A549 (cell line): ENCODE measurements at regions not wholly inside any gene's neighbourhood (a gene's known extent, or its start where the extent isn't known, plus 50 kb on each side); places are given as distances from the start of the nearest gene placed in this dataset.

Experiments used
- ATAC-seq, 2 experiments: fragments of 200-7000 bp in 1 of 2; fragments of >200 bp in 1 of 2; cut with Nextera tagmentation in 1 of 2; cut with Tn5 transposase in 1 of 2; 3 replicates each; pipeline versions ENCODE4 v1.8.0 to v1.9.1; 2018 to 2020; ENCODE audit warnings: mild to moderate bottlenecking in 1 of 2, moderate library complexity in 1 of 2
- CTCF ChIA-PET: fragments of 300-600 bp; sonication (Branson Sonifier 250); formaldehyde crosslinking; extraction: SDS; loops from one replicate; lab custom pipeline; 2021; ENCODE audit warnings: antibody characterized with exemption, inconsistent platforms; lab: Yijun Ruan, JAX
- POLR2A ChIA-PET: fragments of 350-600 bp; formaldehyde crosslinking; extraction: SDS; loops from one replicate; lab custom pipeline; 2021; ENCODE audit warnings: antibody characterized with exemption, inconsistent platforms; lab: Yijun Ruan, JAX
- DNase-seq, 2 experiments: peaks; one replicate each; pipeline versions ENCODE4 v3.0.0 to v3.0.0-alpha.2; 2011 to 2016; ENCODE audit warnings: low read depth in 1 of 2, low spot score in 1 of 2
- FAIRE-seq: peaks from 2 replicates; lab custom pipeline; 2011; peaks lifted over from hg19 to GRCh38; lab: Jason Lieb, UNC
- H3K27ac ChIP-seq, 2 experiments: fragments of >200 bp; sonication (Bioruptor Twin); formaldehyde crosslinking; 3 replicates each; pipeline ENCODE4 v1.5.1; 2016 to 2017
- H3K4me1 ChIP-seq: fragments of >200 bp; sonication (Bioruptor Twin); formaldehyde crosslinking; 3 replicates; pipeline ENCODE4 v1.6.1; 2016
- H3K4me2 ChIP-seq: fragments of >200 bp; sonication (Bioruptor Twin); formaldehyde crosslinking; 3 replicates; pipeline ENCODE4 v1.6.1; 2016
- H3K4me3 ChIP-seq: fragments of >200 bp; sonication (Bioruptor Twin); formaldehyde crosslinking; 3 replicates; pipeline ENCODE4 v1.5.1; 2016
- H3K9me3 ChIP-seq: fragments of >200 bp; sonication (Bioruptor Twin); formaldehyde crosslinking; 3 replicates; pipeline ENCODE4 v1.6.1; 2016
- CBX8 ChIP-seq: fragments of 200-600 bp; sonication (generic); IDR thresholded peaks from 2 replicates; pipeline ENCODE4 v1.6.1; 2016
- CHD4 ChIP-seq: fragments of 200-600 bp; sonication (generic); IDR thresholded peaks from 2 replicates; pipeline ENCODE4 v1.6.1; 2016; ENCODE audit warnings: antibody characterized with exemption, mild to moderate bottlenecking, borderline replicate concordance
- EP300 ChIP-seq, 2 experiments: fragments of >200 bp; sonication (Bioruptor Twin); formaldehyde crosslinking; IDR thresholded peaks; 2 replicates in 1 of 2; 3 replicates in 1 of 2; pipeline ENCODE4 v1.6.1; 2016 to 2017
- ESRRA ChIP-seq: fragments of 150-350 bp; IDR thresholded peaks from 2 replicates; pipeline ENCODE4 v1.6.1; 2014; ENCODE audit warnings: mild to moderate bottlenecking, low read length, borderline replicate concordance
- FOXS1 ChIP-seq: fragments of 250-450 bp; sonication (Bioruptor Pico); IDR thresholded peaks from 2 replicates; pipeline ENCODE4 v1.5.0; 2020; ENCODE audit warnings: mild to moderate bottlenecking, moderate library complexity
- GATA3 ChIP-seq: IDR thresholded peaks from 2 replicates; pipeline ENCODE4 v1.6.1; 2012; ENCODE audit warnings: borderline replicate concordance
- HOXA7 ChIP-seq: fragments of 250-450 bp; sonication (Bioruptor Pico); IDR thresholded peaks from 2 replicates; pipeline ENCODE4 v1.5.0; 2020; ENCODE audit warnings: mild to moderate bottlenecking, moderate library complexity
- HOXB13 ChIP-seq: fragments of 250-450 bp; sonication (Bioruptor Pico); IDR thresholded peaks from 2 replicates; pipeline ENCODE4 v1.5.0; 2020; ENCODE audit warnings: low read depth, mild to moderate bottlenecking, moderate library complexity
- JUNB ChIP-seq: fragments of >200 bp; sonication (Bioruptor Twin); formaldehyde crosslinking; IDR thresholded peaks from 2 replicates; pipeline ENCODE4 v1.6.1; 2016
- KDM5A ChIP-seq: fragments of 200-600 bp; sonication (generic); IDR thresholded peaks from 2 replicates; pipeline ENCODE4 v1.6.1; 2016; ENCODE audit warnings: antibody characterized with exemption, mild to moderate bottlenecking
- MAZ ChIP-seq: fragments of 150-350 bp; IDR thresholded peaks from 2 replicates; pipeline ENCODE4 v1.6.1; 2014; ENCODE audit warnings: antibody characterized with exemption, low read depth, low read length, borderline replicate concordance
- NPAS2 ChIP-seq: fragments of 250-450 bp; sonication (Bioruptor Pico); IDR thresholded peaks from 2 replicates; pipeline ENCODE4 v1.8.0; 2022; ENCODE audit warnings: mild to moderate bottlenecking, moderate library complexity, borderline replicate concordance
- PHF8 ChIP-seq: fragments of 200-600 bp; sonication (generic); IDR thresholded peaks from 2 replicates; pipeline ENCODE4 v1.6.1; 2016; ENCODE audit warnings: low read depth, mild to moderate bottlenecking, antibody characterized with exemption, moderate library complexity, borderline replicate concordance
- POLR2A ChIP-seq: IDR thresholded peaks from 2 replicates; pipeline ENCODE4 v1.6.1; 2012; ENCODE audit warnings: mild to moderate bottlenecking, low read length
- RARB ChIP-seq: fragments of 250-450 bp; sonication (Bioruptor Pico); IDR thresholded peaks from 2 replicates; pipeline ENCODE4 v1.8.0; 2021; ENCODE audit warnings: mild to moderate bottlenecking, moderate library complexity
- RFX5 ChIP-seq: fragments of 450-650 bp; IDR thresholded peaks from 2 replicates; pipeline ENCODE4 v1.7.1; 2014; ENCODE audit warnings: antibody characterized with exemption, mild to moderate bottlenecking, moderate library complexity
- ZFP36 ChIP-seq: fragments of 450-650 bp; IDR thresholded peaks from 2 replicates; pipeline ENCODE4 v1.6.1; 2014; ENCODE audit warnings: borderline replicate concordance; ENCODE audit not compliant: partially characterized antibody
- WGBS: methylation state at CpG from one replicate; pipeline ENCODE4 v1.1.6; 2017; ENCODE audit errors: missing lambda C conversion rate; 5-methylcytosine and 5-hydroxymethylcytosine counted together
- TF ChIP-seq, protein P1 (sequence below): fragments of 450-650 bp; IDR thresholded peaks from 2 replicates; pipeline ENCODE4 v1.6.1; 2014; ENCODE audit warnings: antibody characterized with exemption
- TF ChIP-seq, protein P2 (sequence below): fragments of 250-450 bp; sonication (Bioruptor Pico); IDR thresholded peaks from 2 replicates; pipeline ENCODE4 v1.5.0; 2020; ENCODE audit warnings: low read depth, mild to moderate bottlenecking, moderate library complexity
- TF ChIP-seq, protein P3 (sequence below): fragments of >200 bp; sonication (Bioruptor Twin); formaldehyde crosslinking; IDR thresholded peaks from 2 replicates; pipeline ENCODE4 v1.6.1; 2016

DNA sequence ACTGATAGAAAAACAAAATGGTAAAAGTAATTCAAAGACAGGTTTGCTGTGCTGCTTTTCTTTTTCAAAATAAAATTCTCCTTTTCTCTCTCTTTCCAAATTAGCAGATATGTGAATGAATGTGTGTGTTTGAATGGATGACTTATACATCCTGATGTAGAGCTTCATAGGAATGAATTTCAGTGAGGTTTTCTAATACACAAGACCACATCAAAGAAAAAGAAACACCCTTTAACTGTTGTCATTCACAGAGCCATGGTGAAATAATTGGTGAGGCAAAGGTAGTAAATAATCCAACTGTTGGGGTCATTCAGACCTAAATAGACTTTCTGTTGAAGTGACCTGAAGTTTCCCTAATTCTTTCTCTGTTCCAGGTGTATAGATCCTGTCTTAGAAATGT is 139.1 kb upstream of the ZPLD1 start:
- FAIRE-seq = no peak
- Histone ChIP-seq H3K4me2 (no peak overlapping the region), H3K27ac (no peak overlapping the region)
- TF ChIP-seq HOXA7 (CRISPR knock-in tag) = no peak
- TF ChIP-seq JUNB = no peak
- TF ChIP-seq FOXS1 (CRISPR knock-in tag) = no peak
- no peak for TF ChIP-seq NPAS2 (CRISPR knock-in tag)
- TF ChIP-seq, all 56 proteins: peak for 0
- no peak overlapping the region for H3K4me3 ChIP-seq
- ChIA-PET CTCF (no interaction called here), POLR2A (no interaction called here)
- H3K4me1 ChIP-seq = no peaks in the 10 kb centered on the region
- ATAC-seq = no peak
- H3K9me3 ChIP-seq = no peaks in the 10 kb centered on the region
- no peak for DNase-seq

DNA sequence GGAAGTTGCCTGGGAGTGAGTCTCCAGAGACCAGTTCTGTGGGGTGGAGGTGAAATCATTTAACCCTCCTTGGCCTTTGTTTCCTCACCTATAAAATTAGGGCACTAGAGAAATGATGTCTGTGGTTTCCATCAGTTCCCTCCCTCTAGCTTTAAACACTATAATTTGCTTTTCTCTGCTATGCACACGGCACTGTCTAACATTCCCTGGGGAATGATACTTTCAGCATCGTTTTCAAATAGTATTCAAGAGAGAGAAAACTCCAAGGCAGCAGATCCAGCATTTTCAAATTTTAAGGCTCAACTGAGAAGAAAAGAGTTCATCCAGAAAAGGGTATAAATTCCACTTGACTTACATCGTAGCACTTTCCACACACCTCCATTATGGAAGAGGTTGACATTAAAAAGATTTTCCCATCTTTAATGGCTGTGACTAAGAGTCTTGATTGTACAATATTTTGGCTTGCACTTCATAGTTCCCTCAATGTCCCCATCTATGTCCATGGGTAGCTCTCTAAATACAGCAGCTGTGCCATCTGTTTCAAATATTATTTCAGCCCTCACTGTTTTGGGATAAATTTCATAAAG is 137.7 kb upstream of the ZPLD1 start:
- no peak for TF ChIP-seq CHD4
- TF ChIP-seq GATA3 = no peak
- H3K4me2 ChIP-seq = no peak overlapping the region
- ATAC-seq (no peak), DNase-seq (no peak), FAIRE-seq (no peak)
- no peak overlapping the region for H3K27ac ChIP-seq
- CTCF ChIA-PET = interaction anchor here (1.9 kb wide), 1 partner anchor 68 kb away, joined by 4 read pairs; no protein-coding TSS in a partner anchor
- H3K4me1 ChIP-seq = no peaks in the 10 kb centered on the region
- no peaks in the 10 kb centered on the region for H3K9me3 ChIP-seq
- 21% methylated on average over 3 of the region's 3 CpGs for WGBS
- POLR2A ChIA-PET = no interaction called here
- H3K4me3 ChIP-seq = no peak overlapping the region

DNA sequence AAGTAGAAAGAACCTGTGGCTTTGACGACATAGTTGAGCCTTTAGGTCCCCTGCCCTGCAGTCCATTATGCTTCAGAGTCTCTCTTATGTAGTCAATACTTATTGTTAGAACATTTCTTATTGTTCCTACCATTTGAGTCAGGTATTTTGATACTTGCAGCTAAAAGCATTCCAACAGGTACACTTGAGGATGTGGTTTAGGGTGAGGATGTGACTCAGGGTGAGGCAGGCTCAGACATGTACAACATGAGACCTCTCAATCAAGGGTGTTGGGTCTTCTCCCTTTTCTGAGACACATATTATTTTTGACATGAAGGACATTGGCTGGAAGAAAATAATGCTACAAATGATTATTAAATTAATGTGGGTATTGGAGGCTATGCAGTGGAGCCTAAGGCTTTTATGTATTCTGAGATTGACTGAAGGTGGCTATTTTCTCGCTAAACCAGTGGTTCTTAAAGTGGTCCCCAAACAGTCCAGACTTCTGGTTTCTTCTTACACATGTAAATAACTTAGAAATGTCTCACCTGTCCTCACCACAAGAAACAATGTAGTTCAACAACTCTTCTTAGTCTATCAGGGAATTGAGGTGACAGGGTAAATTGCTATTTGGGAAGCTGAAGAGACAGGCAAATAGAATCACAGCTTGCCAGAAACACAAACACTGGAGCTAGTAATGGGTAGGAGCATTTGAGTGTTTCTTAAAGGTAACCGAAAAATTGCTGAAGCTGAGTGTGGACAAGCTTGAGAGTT is 135.5 kb upstream of the ZPLD1 start:
- DNase-seq = no peak
- FAIRE-seq = peak; percentile 13
- ChIA-PET CTCF (no interaction called here), POLR2A (no interaction called here)
- H3K4me3 ChIP-seq = no peak overlapping the region
- ATAC-seq = no peak
- 13% methylated on average over 3 of the region's 3 CpGs for WGBS
- no peak overlapping the region for H3K27ac ChIP-seq
- H3K9me3 ChIP-seq = no peaks in the 10 kb centered on the region
- TF ChIP-seq EP300 (IDR thresholded peaks at IDR 0.05) = no peak
- no peak for TF ChIP-seq RFX5
- no peak for TF ChIP-seq CBX8
- TF ChIP-seq MAZ = no peak
- TF ChIP-seq RARB (CRISPR knock-in tag) = no peak
- no peak for TF ChIP-seq KDM5A
- no peak for TF ChIP-seq ESRRA
- TF ChIP-seq, protein P1, sequence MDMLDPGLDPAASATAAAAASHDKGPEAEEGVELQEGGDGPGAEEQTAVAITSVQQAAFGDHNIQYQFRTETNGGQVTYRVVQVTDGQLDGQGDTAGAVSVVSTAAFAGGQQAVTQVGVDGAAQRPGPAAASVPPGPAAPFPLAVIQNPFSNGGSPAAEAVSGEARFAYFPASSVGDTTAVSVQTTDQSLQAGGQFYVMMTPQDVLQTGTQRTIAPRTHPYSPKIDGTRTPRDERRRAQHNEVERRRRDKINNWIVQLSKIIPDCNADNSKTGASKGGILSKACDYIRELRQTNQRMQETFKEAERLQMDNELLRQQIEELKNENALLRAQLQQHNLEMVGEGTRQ = no peak
- TF ChIP-seq, protein P2, sequence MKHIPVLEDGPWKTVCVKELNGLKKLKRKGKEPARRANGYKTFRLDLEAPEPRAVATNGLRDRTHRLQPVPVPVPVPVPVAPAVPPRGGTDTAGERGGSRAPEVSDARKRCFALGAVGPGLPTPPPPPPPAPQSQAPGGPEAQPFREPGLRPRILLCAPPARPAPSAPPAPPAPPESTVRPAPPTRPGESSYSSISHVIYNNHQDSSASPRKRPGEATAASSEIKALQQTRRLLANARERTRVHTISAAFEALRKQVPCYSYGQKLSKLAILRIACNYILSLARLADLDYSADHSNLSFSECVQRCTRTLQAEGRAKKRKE (CRISPR knock-in tag) = no peak
- TF ChIP-seq HOXB13 (CRISPR knock-in tag) = no peak
- TF ChIP-seq, protein P3, sequence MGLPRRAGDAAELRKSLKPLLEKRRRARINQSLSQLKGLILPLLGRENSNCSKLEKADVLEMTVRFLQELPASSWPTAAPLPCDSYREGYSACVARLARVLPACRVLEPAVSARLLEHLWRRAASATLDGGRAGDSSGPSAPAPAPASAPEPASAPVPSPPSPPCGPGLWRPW = no peak
- TF ChIP-seq POLR2A = no peak
- no peak for TF ChIP-seq PHF8
- no peak for TF ChIP-seq ZFP36
- no peaks in the 10 kb centered on the region for H3K4me1 ChIP-seq
- H3K4me2 ChIP-seq = no peak overlapping the region
